ENCODE measurements at regions not wholly inside any gene's neighbourhood (a gene's known extent, or its start where the extent isn't known, plus 50 kb on each side); places are given as distances from the start of the nearest gene placed in this dataset.
A peak's percentile ranks its signal among the peaks of the same experiment; 100 is the strongest.

GRCh38 chr2:65826567-65826966 lies 394.2 kb upstream of the SPRED2 start:
- DNase-seq = no peak

GRCh38 chr2:65823511-65823910 lies 391.1 kb upstream of the SPRED2 start:
- no peak for DNase-seq

GRCh38 chr2:65820454-65820853 lies 388.1 kb upstream of the SPRED2 start:
- DNase-seq = no peak

- no peak for DNase-seq
Measured at GRCh38 chr2:65819963-65820362, 387.6 kb upstream of the SPRED2 start.

GRCh38 chr2:65818873-65819451 lies 386.6 kb upstream of the SPRED2 start:
- DNase-seq = no peak

- no peak for DNase-seq
Measured at GRCh38 chr2:65813631-65814173, 381.3 kb upstream of the SPRED2 start.

- no peak for DNase-seq
Measured at GRCh38 chr2:65812887-65813286, 380.5 kb upstream of the SPRED2 start.

- no peak for DNase-seq
Measured at GRCh38 chr2:65807942-65808341, 375.5 kb upstream of the SPRED2 start.

- no peak for DNase-seq
Measured at GRCh38 chr2:65804777-65805176, 372.4 kb upstream of the SPRED2 start.

- no peak for DNase-seq
Measured at GRCh38 chr2:65802298-65802942, 370.0 kb upstream of the SPRED2 start.

- DNase-seq = peak in 3 of 4 experiments; percentile 36 to 64 (median 47)
Measured at GRCh38 chr2:65800998-65801397, 368.6 kb upstream of the SPRED2 start.

- no peak for DNase-seq
Measured at GRCh38 chr2:65799141-65799854, 366.9 kb upstream of the SPRED2 start.

GRCh38 chr2:65798641-65799040 lies 366.2 kb upstream of the SPRED2 start:
- DNase-seq = no peak

- no peak for DNase-seq
Measured at GRCh38 chr2:65794994-65795393, 362.6 kb upstream of the SPRED2 start.

- DNase-seq = no peak
Measured at GRCh38 chr2:65791404-65791975, 359.1 kb upstream of the SPRED2 start.

GRCh38 chr2:65790676-65790935 lies 358.2 kb upstream of the SPRED2 start:
- DNase-seq = no peak

GRCh38 chr2:65789923-65790675 lies 357.7 kb upstream of the SPRED2 start:
- DNase-seq = no peak

GRCh38 chr2:65788556-65788955 lies 356.2 kb upstream of the SPRED2 start:
- no peak for DNase-seq

GRCh38 chr2:65786765-65787164 lies 354.4 kb upstream of the SPRED2 start:
- DNase-seq = no peak

GRCh38 chr2:65786007-65786717 lies 353.8 kb upstream of the SPRED2 start:
- no peak for DNase-seq

- no peak for DNase-seq
Measured at GRCh38 chr2:65782996-65783650, 350.7 kb upstream of the SPRED2 start.

- no peak for DNase-seq
Measured at GRCh38 chr2:65782186-65782585, 349.8 kb upstream of the SPRED2 start.

All from suppressor macrophage (primary cell).